GM12878 (cell line): ENCODE measurements at regions not wholly inside any gene's neighbourhood (a gene's known extent, or its start where the extent isn't known, plus 50 kb on each side); places are given as distances from the start of the nearest gene placed in this dataset.

Experiments
- CHD2 ChIP-seq: IDR thresholded peaks from 2 replicates; pipeline ENCODE4 v1.6.1; 2011; ENCODE audit warnings: low read depth, low read length, improper control_type of control experiment, borderline replicate concordance
- HCFC1 ChIP-seq: fragments of 150-350 bp; IDR thresholded peaks from 2 replicates; pipeline ENCODE4 v1.6.1; 2014; ENCODE audit warnings: low read length
- MTA3 ChIP-seq: IDR thresholded peaks from 2 replicates; pipeline ENCODE4 v1.6.1; 2012; ENCODE audit warnings: low read length, inconsistent platforms, borderline replicate concordance
- PAX5 ChIP-seq: IDR thresholded peaks from 2 replicates; pipeline ENCODE4 v1.6.1; 2011; ENCODE audit warnings: low read depth, low read length, borderline replicate concordance
- POLR2A ChIP-seq: IDR thresholded peaks from 2 replicates; pipeline ENCODE4 v1.6.1; 2011; ENCODE audit warnings: low read depth, mild to moderate bottlenecking, low read length
- POLR2AphosphoS5 ChIP-seq: IDR thresholded peaks from 2 replicates; pipeline ENCODE4 v1.6.1; 2011; ENCODE audit warnings: mild to moderate bottlenecking, low read length, inconsistent platforms
- SIN3A ChIP-seq: IDR thresholded peaks from 2 replicates; pipeline ENCODE4 v1.6.1; 2012; ENCODE audit warnings: low read depth, low read length, improper control_type of control experiment
- SUPT20H ChIP-seq: IDR thresholded peaks from 2 replicates; pipeline ENCODE4 v1.6.1; 2011; ENCODE audit warnings: low read depth, mild to moderate bottlenecking, low read length, moderate library complexity, borderline replicate concordance; ENCODE audit not compliant: control insufficient read depth
- TBL1XR1 ChIP-seq: IDR thresholded peaks from 2 replicates; pipeline ENCODE4 v1.6.1; 2012; ENCODE audit warnings: low read depth, low read length, improper control_type of control experiment
- ZNF217 ChIP-seq: fragments of 450-650 bp; IDR thresholded peaks from 2 replicates; pipeline ENCODE4 v1.6.1; 2017; ENCODE audit warnings: antibody characterized with exemption, mild to moderate bottlenecking
- TF ChIP-seq, protein P1 (sequence below): IDR thresholded peaks from 2 replicates; pipeline ENCODE4 v1.6.1; 2011; ENCODE audit warnings: mild to moderate bottlenecking, low read depth, low read length, moderate library complexity; ENCODE audit not compliant: insufficient replicate concordance
- TF ChIP-seq, protein P2 (sequence below): fragments of 450-650 bp; IDR thresholded peaks from 2 replicates; pipeline ENCODE4 v1.6.1; 2014; ENCODE audit warnings: mild to moderate bottlenecking
- TF ChIP-seq, protein P3 (sequence below): IDR thresholded peaks from 2 replicates; pipeline ENCODE4 v1.6.1; 2012; ENCODE audit warnings: low read depth, low read length, improper control_type of control experiment
- TF ChIP-seq, protein P4 (sequence below): fragments of 450-650 bp; formaldehyde crosslinking; IDR thresholded peaks from 2 replicates; pipeline ENCODE4 v1.4.0; 2020; ENCODE audit warnings: mild to moderate bottlenecking, moderate library complexity
- TF ChIP-seq, protein P5 (sequence below): fragments of 450-650 bp; IDR thresholded peaks from 2 replicates; pipeline ENCODE4 v1.6.1; 2017; ENCODE audit warnings: mild to moderate bottlenecking, low read depth, inconsistent platforms; ENCODE audit not compliant: poor library complexity, severe bottlenecking
- TF ChIP-seq, protein P6 (sequence below): IDR thresholded peaks from 2 replicates; pipeline ENCODE4 v1.6.1; 2012; ENCODE audit warnings: low read depth, low read length, improper control_type of control experiment
- TF ChIP-seq, protein P7 (sequence below): IDR thresholded peaks from 2 replicates; pipeline ENCODE4 v1.6.1; 2011; ENCODE audit warnings: borderline replicate concordance, low read depth, mild to moderate bottlenecking, moderate library complexity, low read length; ENCODE audit not compliant: insufficient read depth, poor library complexity, severe bottlenecking

DNA sequence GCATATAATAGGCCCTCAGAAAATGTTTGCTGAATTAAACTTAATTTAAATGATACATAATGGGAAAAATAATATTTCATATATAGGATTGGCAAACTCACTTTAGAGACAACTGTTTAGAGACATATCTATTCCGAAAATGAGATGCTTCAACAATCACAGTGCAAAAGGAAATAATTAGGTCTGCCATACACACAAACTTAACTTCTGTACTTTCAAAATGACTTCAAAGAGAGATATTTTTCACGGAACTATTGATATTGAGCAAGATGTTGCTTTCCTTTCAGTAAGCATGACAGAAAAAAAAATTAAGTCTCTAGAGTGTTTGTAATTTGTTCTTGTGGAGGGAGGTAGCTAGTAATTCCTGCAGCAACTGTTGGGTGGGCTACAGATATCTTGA is 769.5 kb downstream of the TUSC7 start (continued):
- TF ChIP-seq MTA3 (no peak; the same call in 1 of the 2 replicates), HCFC1 (no peak), PAX5 (peak; percentile 53; the same call in 1 of the 2 replicates), POLR2A (no peak), ZNF217 (peak; percentile 83; the same call in 1 of the 2 replicates), POLR2AphosphoS5 (no peak), SIN3A (no peak), CHD2 (peak; percentile 28; the same call in 1 of the 2 replicates), TBL1XR1 (peak; percentile 45; the same call in 1 of the 2 replicates), SUPT20H (no peak)
- TF ChIP-seq, protein P1, sequence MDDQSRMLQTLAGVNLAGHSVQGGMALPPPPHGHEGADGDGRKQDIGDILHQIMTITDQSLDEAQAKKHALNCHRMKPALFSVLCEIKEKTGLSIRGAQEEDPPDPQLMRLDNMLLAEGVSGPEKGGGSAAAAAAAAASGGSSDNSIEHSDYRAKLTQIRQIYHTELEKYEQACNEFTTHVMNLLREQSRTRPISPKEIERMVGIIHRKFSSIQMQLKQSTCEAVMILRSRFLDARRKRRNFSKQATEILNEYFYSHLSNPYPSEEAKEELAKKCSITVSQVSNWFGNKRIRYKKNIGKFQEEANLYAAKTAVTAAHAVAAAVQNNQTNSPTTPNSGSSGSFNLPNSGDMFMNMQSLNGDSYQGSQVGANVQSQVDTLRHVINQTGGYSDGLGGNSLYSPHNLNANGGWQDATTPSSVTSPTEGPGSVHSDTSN = no peak
- TF ChIP-seq, protein P2, sequence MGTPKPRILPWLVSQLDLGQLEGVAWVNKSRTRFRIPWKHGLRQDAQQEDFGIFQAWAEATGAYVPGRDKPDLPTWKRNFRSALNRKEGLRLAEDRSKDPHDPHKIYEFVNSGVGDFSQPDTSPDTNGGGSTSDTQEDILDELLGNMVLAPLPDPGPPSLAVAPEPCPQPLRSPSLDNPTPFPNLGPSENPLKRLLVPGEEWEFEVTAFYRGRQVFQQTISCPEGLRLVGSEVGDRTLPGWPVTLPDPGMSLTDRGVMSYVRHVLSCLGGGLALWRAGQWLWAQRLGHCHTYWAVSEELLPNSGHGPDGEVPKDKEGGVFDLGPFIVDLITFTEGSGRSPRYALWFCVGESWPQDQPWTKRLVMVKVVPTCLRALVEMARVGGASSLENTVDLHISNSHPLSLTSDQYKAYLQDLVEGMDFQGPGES = no peak
- TF ChIP-seq, protein P3, sequence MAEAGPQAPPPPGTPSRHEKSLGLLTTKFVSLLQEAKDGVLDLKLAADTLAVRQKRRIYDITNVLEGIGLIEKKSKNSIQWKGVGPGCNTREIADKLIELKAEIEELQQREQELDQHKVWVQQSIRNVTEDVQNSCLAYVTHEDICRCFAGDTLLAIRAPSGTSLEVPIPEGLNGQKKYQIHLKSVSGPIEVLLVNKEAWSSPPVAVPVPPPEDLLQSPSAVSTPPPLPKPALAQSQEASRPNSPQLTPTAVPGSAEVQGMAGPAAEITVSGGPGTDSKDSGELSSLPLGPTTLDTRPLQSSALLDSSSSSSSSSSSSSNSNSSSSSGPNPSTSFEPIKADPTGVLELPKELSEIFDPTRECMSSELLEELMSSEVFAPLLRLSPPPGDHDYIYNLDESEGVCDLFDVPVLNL = no peak
- TF ChIP-seq, protein P4, sequence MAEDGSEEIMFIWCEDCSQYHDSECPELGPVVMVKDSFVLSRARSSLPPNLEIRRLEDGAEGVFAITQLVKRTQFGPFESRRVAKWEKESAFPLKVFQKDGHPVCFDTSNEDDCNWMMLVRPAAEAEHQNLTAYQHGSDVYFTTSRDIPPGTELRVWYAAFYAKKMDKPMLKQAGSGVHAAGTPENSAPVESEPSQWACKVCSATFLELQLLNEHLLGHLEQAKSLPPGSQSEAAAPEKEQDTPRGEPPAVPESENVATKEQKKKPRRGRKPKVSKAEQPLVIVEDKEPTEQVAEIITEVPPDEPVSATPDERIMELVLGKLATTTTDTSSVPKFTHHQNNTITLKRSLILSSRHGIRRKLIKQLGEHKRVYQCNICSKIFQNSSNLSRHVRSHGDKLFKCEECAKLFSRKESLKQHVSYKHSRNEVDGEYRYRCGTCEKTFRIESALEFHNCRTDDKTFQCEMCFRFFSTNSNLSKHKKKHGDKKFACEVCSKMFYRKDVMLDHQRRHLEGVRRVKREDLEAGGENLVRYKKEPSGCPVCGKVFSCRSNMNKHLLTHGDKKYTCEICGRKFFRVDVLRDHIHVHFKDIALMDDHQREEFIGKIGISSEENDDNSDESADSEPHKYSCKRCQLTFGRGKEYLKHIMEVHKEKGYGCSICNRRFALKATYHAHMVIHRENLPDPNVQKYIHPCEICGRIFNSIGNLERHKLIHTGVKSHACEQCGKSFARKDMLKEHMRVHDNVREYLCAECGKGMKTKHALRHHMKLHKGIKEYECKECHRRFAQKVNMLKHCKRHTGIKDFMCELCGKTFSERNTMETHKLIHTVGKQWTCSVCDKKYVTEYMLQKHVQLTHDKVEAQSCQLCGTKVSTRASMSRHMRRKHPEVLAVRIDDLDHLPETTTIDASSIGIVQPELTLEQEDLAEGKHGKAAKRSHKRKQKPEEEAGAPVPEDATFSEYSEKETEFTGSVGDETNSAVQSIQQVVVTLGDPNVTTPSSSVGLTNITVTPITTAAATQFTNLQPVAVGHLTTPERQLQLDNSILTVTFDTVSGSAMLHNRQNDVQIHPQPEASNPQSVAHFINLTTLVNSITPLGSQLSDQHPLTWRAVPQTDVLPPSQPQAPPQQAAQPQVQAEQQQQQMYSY (CRISPR knock-in tag) = no peak
- TF ChIP-seq, protein P5, sequence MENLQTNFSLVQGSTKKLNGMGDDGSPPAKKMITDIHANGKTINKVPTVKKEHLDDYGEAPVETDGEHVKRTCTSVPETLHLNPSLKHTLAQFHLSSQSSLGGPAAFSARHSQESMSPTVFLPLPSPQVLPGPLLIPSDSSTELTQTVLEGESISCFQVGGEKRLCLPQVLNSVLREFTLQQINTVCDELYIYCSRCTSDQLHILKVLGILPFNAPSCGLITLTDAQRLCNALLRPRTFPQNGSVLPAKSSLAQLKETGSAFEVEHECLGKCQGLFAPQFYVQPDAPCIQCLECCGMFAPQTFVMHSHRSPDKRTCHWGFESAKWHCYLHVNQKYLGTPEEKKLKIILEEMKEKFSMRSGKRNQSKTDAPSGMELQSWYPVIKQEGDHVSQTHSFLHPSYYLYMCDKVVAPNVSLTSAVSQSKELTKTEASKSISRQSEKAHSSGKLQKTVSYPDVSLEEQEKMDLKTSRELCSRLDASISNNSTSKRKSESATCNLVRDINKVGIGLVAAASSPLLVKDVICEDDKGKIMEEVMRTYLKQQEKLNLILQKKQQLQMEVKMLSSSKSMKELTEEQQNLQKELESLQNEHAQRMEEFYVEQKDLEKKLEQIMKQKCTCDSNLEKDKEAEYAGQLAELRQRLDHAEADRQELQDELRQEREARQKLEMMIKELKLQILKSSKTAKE = peak; percentile 76
- TF ChIP-seq, protein P6, sequence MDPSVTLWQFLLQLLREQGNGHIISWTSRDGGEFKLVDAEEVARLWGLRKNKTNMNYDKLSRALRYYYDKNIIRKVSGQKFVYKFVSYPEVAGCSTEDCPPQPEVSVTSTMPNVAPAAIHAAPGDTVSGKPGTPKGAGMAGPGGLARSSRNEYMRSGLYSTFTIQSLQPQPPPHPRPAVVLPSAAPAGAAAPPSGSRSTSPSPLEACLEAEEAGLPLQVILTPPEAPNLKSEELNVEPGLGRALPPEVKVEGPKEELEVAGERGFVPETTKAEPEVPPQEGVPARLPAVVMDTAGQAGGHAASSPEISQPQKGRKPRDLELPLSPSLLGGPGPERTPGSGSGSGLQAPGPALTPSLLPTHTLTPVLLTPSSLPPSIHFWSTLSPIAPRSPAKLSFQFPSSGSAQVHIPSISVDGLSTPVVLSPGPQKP = no peak
- TF ChIP-seq, protein P7, sequence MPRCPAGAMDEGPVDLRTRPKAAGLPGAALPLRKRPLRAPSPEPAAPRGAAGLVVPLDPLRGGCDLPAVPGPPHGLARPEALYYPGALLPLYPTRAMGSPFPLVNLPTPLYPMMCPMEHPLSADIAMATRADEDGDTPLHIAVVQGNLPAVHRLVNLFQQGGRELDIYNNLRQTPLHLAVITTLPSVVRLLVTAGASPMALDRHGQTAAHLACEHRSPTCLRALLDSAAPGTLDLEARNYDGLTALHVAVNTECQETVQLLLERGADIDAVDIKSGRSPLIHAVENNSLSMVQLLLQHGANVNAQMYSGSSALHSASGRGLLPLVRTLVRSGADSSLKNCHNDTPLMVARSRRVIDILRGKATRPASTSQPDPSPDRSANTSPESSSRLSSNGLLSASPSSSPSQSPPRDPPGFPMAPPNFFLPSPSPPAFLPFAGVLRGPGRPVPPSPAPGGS = no peak
